ENCODE measurements at regions not wholly inside any gene's neighbourhood (a gene's known extent, or its start where the extent isn't known, plus 50 kb on each side); places are given as distances from the start of the nearest gene placed in this dataset.

- Histone ChIP-seq H3K56ac (replicated peaks; ENCODE audit: insufficient read length, low read depth, low read length) (no peak overlapping the region), H4K8ac (ENCODE audit: extremely low read depth, insufficient read depth, low read length) (no peak overlapping the region), H2BK20ac (ENCODE audit: low read length) (0 out of 2 replicates have a peak overlapping the region, but pooled peaks have one; percentile 86), H3K23ac (ENCODE audit: insufficient read length) (no peak overlapping the region), H2AFZ (ENCODE audit: low read length) (no peak overlapping the region), H3K27ac (ENCODE audit: low read depth, low read length) (no peak overlapping the region), H3K36me3 (ENCODE audit: control insufficient read depth in 2 of 4, insufficient read depth in 4 of 4, low read length in 3 of 4) (no peaks in the 10 kb centered on the region), H3K4ac (replicated peaks; ENCODE audit: insufficient read length, low read depth, low read length) (no peak overlapping the region), H3K18ac (ENCODE audit: extremely low read depth, low read length) (no peak overlapping the region; the same call in 1 of the 2 replicates), H3K14ac (ENCODE audit: insufficient read length) (no peak overlapping the region), H2BK120ac (replicated peaks; ENCODE audit: low read depth, low read length) (no peak overlapping the region), H3K4me3 (ENCODE audit: extremely low read depth in 1 of 4, insufficient read depth in 2 of 4, low read depth in 3 of 4, low read length in 4 of 4) (no peak overlapping the region), H4K91ac (replicated peaks; ENCODE audit: insufficient read length, low read length) (peak overlapping the region; percentile 6), H3K9ac (replicated peaks in 1 of 4; ENCODE audit: extremely low read depth in 1 of 4, low read depth in 3 of 4, low read length in 3 of 4) (no peak overlapping the region), H3K4me1 (replicated peaks in 1 of 4; ENCODE audit: control insufficient read depth in 3 of 4, insufficient read depth in 4 of 4, low read length in 3 of 4) (peaks cover 0 to 12% (median 1%) of the 10 kb centered on the region in 4 experiments; a peak in 1 of 7 replicates), H3K9me3 (ENCODE audit: insufficient read depth in 2 of 2, low read depth in 1 of 2, low read length in 1 of 2) (no peaks in the 10 kb centered on the region), H3K27me3 (replicated peaks in 1 of 4; ENCODE audit: control insufficient read depth in 3 of 4, extremely low read depth in 1 of 4, insufficient read depth in 3 of 4, low read length in 3 of 4) (no peaks in the 10 kb centered on the region), H3K23me2 (ENCODE audit: low read depth, low read length) (no peaks in the 10 kb centered on the region; the same call in 1 of the 2 replicates), H3K79me1 (ENCODE audit: low read depth, low read length) (no peaks in the 10 kb centered on the region), H2AK5ac (ENCODE audit: low read depth, low read length) (no peak overlapping the region), H4K20me1 (replicated peaks in 1 of 2; ENCODE audit: control insufficient read depth in 1 of 2, insufficient read depth in 2 of 2, low read length in 2 of 2) (no peaks in the 10 kb centered on the region), H2BK15ac (ENCODE audit: low read length) (no peak overlapping the region), H3K4me2 (ENCODE audit: insufficient read depth in 1 of 2, low read depth in 2 of 2, low read length in 2 of 2) (no peak overlapping the region), H2BK12ac (ENCODE audit: low read depth, low read length) (no peak overlapping the region), H4K5ac (ENCODE audit: insufficient read length, low read depth, low read length) (no peak overlapping the region), H3K79me2 (ENCODE audit: control insufficient read depth in 1 of 2, insufficient read depth in 2 of 2, low read length in 2 of 2) (no peaks in the 10 kb centered on the region), H2BK5ac (ENCODE audit: low read depth, low read length) (no peak overlapping the region; the same call in 1 of the 2 replicates)
- no peak for TF ChIP-seq RBBP5 (IDR thresholded peaks at IDR 0.05; ENCODE audit: borderline replicate concordance, low read depth, low read length)
- no peak for TF ChIP-seq HDAC6 (IDR thresholded peaks at IDR 0.05; ENCODE audit: low read depth, low read length)
- TF ChIP-seq ATF3 (IDR thresholded peaks at IDR 0.05; ENCODE audit: insufficient read depth, low read depth, low read length): no peak
- TF ChIP-seq JUN (IDR thresholded peaks at IDR 0.05; ENCODE audit: low read depth, low read length): no peak
- TF ChIP-seq SUZ12 (IDR thresholded peaks at IDR 0.05; ENCODE audit: low read length): no peak
- no peak for TF ChIP-seq TAF1 (IDR thresholded peaks at IDR 0.05; ENCODE audit: low read depth, low read length)
- TF ChIP-seq SIRT6 (IDR thresholded peaks at IDR 0.05; ENCODE audit: low read length): no peak
- no peak for TF ChIP-seq NRF1 (IDR thresholded peaks at IDR 0.05; ENCODE audit: low read depth, low read length)
- TF ChIP-seq TAF7 (optimal IDR thresholded peaks at IDR 0.05; ENCODE audit: borderline replicate concordance, low read depth, low read length): no peak
- POLR2A ChIA-PET (ENCODE audit: partially characterized antibody): no interaction called here
- FAIRE-seq: no peak
- 96% methylated on average over 3 of the region's 3 CpGs; no CpG with 5 or more reads in 1 of the 2 experiments for WGBS, 2 experiments (ENCODE audit: extremely low coverage in 1 of 2, insufficient coverage in 1 of 2, insufficient read length in 1 of 2, insufficient replicate concordance in 2 of 2, low coverage in 1 of 2, low lambda C conversion rate in 2 of 2, missing lambda C conversion rate in 1 of 2)
- DNase-seq (ENCODE audit: low read depth in 1 of 2, low spot score in 2 of 2): no peak
- CTCF ChIA-PET (ENCODE audit: partially characterized antibody): interaction anchor here (0.9 to 4.4 kb wide), 5 partner anchors 11 to 264 kb away, joined by 3 to 34 read pairs (median 3); no protein-coding TSS in a partner anchor
These were observed 74.6 kb downstream of the NUDT12 start for GRCh38 chr5:103487822-103488493.
